HEK293T (cell line): ENCODE measurements at regions not wholly inside any gene's neighbourhood (a gene's known extent, or its start where the extent isn't known, plus 50 kb on each side); places are given as distances from the start of the nearest gene placed in this dataset.

Experiments
- CTCF ChIA-PET: fragments of 350-600 bp; formaldehyde crosslinking; extraction: SDS; loops from one replicate; lab custom pipeline; 2021; ENCODE audit warnings: antibody characterized with exemption, inconsistent platforms; lab: Yijun Ruan, JAX
- POLR2A ChIA-PET: fragments of 350-600 bp; formaldehyde crosslinking; extraction: SDS; loops from one replicate; lab custom pipeline; 2020; ENCODE audit warnings: antibody characterized with exemption, inconsistent platforms; lab: Yijun Ruan, JAX
- DNase-seq: peaks from one replicate; pipeline ENCODE4 v3.0.0; 2012; ENCODE audit warnings: mixed read lengths; ENCODE audit errors: extremely low spot score
- ARNT ChIP-seq: fragments of 450-650 bp; IDR thresholded peaks from 2 replicates; pipeline ENCODE4 v1.6.1; 2017; ENCODE audit warnings: mild to moderate bottlenecking
- BHLHE40 ChIP-seq: fragments of 450-650 bp; IDR thresholded peaks from 2 replicates; pipeline ENCODE4 v1.6.1; 2016; ENCODE audit warnings: mild to moderate bottlenecking, moderate library complexity, borderline replicate concordance
- CTBP1 ChIP-seq: fragments of 450-650 bp; IDR thresholded peaks from 2 replicates; pipeline ENCODE4 v1.6.1; 2016; ENCODE audit warnings: borderline replicate concordance
- ELF4 ChIP-seq: fragments of 450-650 bp; IDR thresholded peaks from 2 replicates; pipeline ENCODE4 v1.6.1; 2017; ENCODE audit warnings: antibody characterized with exemption
- FOXA1 ChIP-seq: fragments of 450-650 bp; IDR thresholded peaks from 2 replicates; pipeline ENCODE4 v1.6.1; 2016; ENCODE audit warnings: mild to moderate bottlenecking
- FOXK2 ChIP-seq: fragments of 450-650 bp; IDR thresholded peaks from 2 replicates; pipeline ENCODE4 v1.6.1; 2016; ENCODE audit warnings: mild to moderate bottlenecking
- FOXM1 ChIP-seq: fragments of 450-650 bp; IDR thresholded peaks from 2 replicates; pipeline ENCODE4 v1.6.1; 2017; ENCODE audit warnings: mild to moderate bottlenecking, borderline replicate concordance
- HDGF ChIP-seq: fragments of 450-650 bp; IDR thresholded peaks from 2 replicates; pipeline ENCODE4 v1.6.1; 2017; ENCODE audit warnings: antibody characterized with exemption, borderline replicate concordance
- L3MBTL2 ChIP-seq: fragments of 450-650 bp; conservative IDR thresholded peaks from 2 replicates; pipeline ENCODE4 v1.6.1; 2016; ENCODE audit warnings: mild to moderate bottlenecking
- LEF1 ChIP-seq: fragments of 450-650 bp; IDR thresholded peaks from 2 replicates; pipeline ENCODE4 v1.6.1; 2017; ENCODE audit warnings: mild to moderate bottlenecking, borderline replicate concordance
- NFRKB ChIP-seq: fragments of 450-650 bp; IDR thresholded peaks from 2 replicates; pipeline ENCODE4 v1.6.1; 2016; ENCODE audit warnings: mild to moderate bottlenecking, moderate library complexity
- SP1 ChIP-seq: fragments of 450-650 bp; IDR thresholded peaks from 2 replicates; pipeline ENCODE4 v1.6.1; 2017
- SUZ12 ChIP-seq: fragments of 450-650 bp; IDR thresholded peaks from 2 replicates; pipeline ENCODE4 v1.6.1; 2016; ENCODE audit warnings: mild to moderate bottlenecking
- TARDBP ChIP-seq: fragments of 450-650 bp; IDR thresholded peaks from 2 replicates; pipeline ENCODE4 v1.6.1; 2016
- ZNF384 ChIP-seq: fragments of 450-650 bp; IDR thresholded peaks from 2 replicates; pipeline ENCODE4 v1.6.1; 2016
- TF ChIP-seq, protein P1 (sequence below): fragments of 450-650 bp; IDR thresholded peaks from 2 replicates; pipeline ENCODE4 v1.6.1; 2016

DNA sequence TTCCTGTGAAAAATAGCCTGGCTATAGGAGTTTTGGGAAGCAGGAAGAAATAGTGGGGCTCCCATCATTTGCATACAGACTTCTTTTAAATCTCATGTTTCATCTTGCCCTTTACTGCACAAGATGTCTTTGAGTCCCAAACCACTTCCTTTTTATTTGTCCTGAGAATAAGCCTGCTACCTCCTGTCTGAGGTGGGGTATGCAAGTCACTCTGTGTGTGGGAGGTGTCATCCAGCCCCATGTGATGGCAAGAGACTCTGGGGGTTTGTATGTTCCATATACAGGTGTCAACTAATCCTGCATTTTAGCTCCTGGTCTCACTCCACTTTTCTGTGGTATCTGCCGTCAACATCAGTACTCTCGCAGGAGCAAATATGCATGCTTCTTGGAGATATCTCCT, 102.0 kb downstream of the OTOL1 start:
- CTCF ChIA-PET: no interaction called here
- POLR2A ChIA-PET: no interaction called here
- no peak for DNase-seq
- TF ChIP-seq CTBP1 (no peak), FOXA1 (no peak), SP1 (no peak), ELF4 (no peak), FOXM1 (no peak), FOXK2 (no peak), HDGF (no peak)

GRCh38 chr3:161599697-161600096, 103.1 kb downstream of the OTOL1 start:
- no peak for DNase-seq
- TF ChIP-seq FOXM1 (no peak), BHLHE40 (no peak), CTBP1 (no peak), L3MBTL2 (no peak), LEF1 (no peak), ELF4 (no peak), FOXA1 (no peak), SP1 (no peak), ZNF384 (no peak), ARNT (no peak)
- ChIA-PET POLR2A (no interaction called here), CTCF (no interaction called here)

DNA sequence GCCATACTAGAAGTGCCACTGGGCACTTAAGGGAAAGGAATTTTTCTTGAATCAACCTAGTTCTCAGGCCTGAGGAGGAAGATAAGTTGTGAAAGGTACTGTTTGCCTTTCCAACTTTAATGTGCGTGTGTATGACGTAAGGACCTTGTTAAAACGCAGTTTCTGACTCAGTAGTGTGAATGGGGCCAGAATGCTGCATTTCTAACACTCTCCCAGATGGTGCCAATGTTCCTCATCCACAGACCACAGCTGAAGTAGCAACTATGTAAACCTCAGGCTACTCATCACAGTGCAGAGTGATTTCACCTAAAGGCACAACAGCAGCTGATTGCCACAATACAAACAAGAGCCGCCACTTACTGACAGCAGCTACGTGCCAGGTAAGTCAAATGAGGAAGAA, 103.6 kb downstream of the OTOL1 start:
- CTCF ChIA-PET: no interaction called here
- no peak for DNase-seq
- TF ChIP-seq BHLHE40 (no peak), L3MBTL2 (no peak), HDGF (no peak), SUZ12 (no peak), FOXM1 (no peak), ZNF384 (no peak), NFRKB (no peak), FOXK2 (no peak), FOXA1 (no peak), TARDBP (no peak), LEF1 (no peak), ELF4 (no peak), SP1 (no peak), CTBP1 (no peak), ARNT (no peak)
- TF ChIP-seq, protein P1, sequence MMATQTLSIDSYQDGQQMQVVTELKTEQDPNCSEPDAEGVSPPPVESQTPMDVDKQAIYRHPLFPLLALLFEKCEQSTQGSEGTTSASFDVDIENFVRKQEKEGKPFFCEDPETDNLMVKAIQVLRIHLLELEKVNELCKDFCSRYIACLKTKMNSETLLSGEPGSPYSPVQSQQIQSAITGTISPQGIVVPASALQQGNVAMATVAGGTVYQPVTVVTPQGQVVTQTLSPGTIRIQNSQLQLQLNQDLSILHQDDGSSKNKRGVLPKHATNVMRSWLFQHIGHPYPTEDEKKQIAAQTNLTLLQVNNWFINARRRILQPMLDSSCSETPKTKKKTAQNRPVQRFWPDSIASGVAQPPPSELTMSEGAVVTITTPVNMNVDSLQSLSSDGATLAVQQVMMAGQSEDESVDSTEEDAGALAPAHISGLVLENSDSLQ: no peak
- POLR2A ChIA-PET: no interaction called here

DNA sequence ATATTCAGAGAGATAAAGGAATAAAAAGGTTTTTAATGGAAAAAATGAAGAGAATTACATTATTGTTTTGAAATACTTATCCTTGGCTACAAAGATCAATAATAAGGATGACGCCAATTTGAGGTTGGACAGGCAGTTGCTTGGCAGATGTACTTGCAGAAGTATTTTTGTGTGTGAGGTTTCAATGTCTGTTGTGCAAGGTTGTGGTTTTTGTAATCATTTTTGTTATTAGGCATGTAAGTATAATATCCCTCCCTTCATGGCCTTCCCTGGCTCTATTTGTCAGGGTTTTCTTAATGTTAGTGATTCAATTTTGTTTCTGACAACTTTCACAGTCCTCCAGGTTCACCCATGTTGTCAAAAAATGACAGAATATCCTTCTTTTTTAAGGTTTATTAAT, 105.9 kb downstream of the OTOL1 start:
- ChIA-PET CTCF (no interaction called here), POLR2A (no interaction called here)
- no peak for TF ChIP-seq NFRKB
- TF ChIP-seq ELF4: no peak
- no peak for TF ChIP-seq ARNT
- TF ChIP-seq L3MBTL2: no peak
- TF ChIP-seq CTBP1: no peak
- TF ChIP-seq SUZ12: no peak
- no peak for DNase-seq

- ChIA-PET POLR2A (no interaction called here), CTCF (no interaction called here)
- TF ChIP-seq HDGF: no peak
- TF ChIP-seq LEF1: no peak
- TF ChIP-seq FOXK2: no peak
- no peak for DNase-seq
Measured at GRCh38 chr3:161602918-161603317, 106.3 kb downstream of the OTOL1 start.

DNA sequence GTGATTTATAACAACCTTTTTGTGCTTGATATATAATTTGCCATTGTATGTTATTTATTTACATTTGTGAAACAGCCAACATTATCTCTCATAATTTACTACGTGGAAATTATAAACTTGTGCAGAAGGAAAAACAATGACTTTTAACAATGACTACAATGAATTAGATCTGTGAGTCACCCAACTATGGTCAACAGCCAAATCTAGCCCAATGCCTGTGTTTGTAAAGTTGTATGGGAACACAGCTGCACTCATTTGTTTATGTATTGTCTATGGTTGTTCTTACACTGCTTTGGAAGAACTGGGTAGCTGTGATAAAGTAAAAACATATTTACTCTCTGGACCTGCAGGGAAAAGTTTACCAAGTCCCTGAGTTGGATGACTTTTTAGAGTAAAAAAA, 110.4 kb downstream of the OTOL1 start:
- POLR2A ChIA-PET: no interaction called here
- TF ChIP-seq SP1: no peak
- TF ChIP-seq HDGF: no peak
- no peak for TF ChIP-seq BHLHE40
- TF ChIP-seq FOXK2: no peak
- TF ChIP-seq LEF1: no peak
- TF ChIP-seq SUZ12: no peak
- TF ChIP-seq NFRKB: no peak
- TF ChIP-seq ARNT: no peak
- no peak for TF ChIP-seq ELF4
- TF ChIP-seq FOXA1: no peak
- TF ChIP-seq L3MBTL2: no peak
- no peak for TF ChIP-seq ZNF384
- no peak for TF ChIP-seq TARDBP
- no peak for TF ChIP-seq CTBP1
- CTCF ChIA-PET: no interaction called here
- DNase-seq: no peak

GRCh38 chr3:161619351-161619750, 122.7 kb downstream of the OTOL1 start:
- no peak for DNase-seq
- POLR2A ChIA-PET: no interaction called here
- TF ChIP-seq L3MBTL2: no peak
- no peak for TF ChIP-seq LEF1
- TF ChIP-seq NFRKB: no peak
- no peak for TF ChIP-seq ZNF384
- TF ChIP-seq ELF4: no peak
- TF ChIP-seq TARDBP: no peak
- TF ChIP-seq SP1: no peak
- CTCF ChIA-PET: no interaction called here

- TF ChIP-seq CTBP1 (no peak), BHLHE40 (no peak), HDGF (no peak), ARNT (no peak), SP1 (no peak), L3MBTL2 (no peak)
- TF ChIP-seq, protein P1: no peak
- CTCF ChIA-PET: no interaction called here
- POLR2A ChIA-PET: no interaction called here
- DNase-seq: no peak
Measured at GRCh38 chr3:161630794-161631193, 134.2 kb downstream of the OTOL1 start.
